Gastrocnemius medialis (tissue), 4 donors: ENCODE measurements at regions not wholly inside any gene's neighbourhood (a gene's known extent, or its start where the extent isn't known, plus 50 kb on each side); places are given as distances from the start of the nearest gene placed in this dataset.

Source experiments
- ATAC-seq, 2 donors: fragments of 150-250 bp; one replicate each; pipeline ENCODE4 v1.9.1; 2016
- DNase-seq, 2 donors: peaks; one replicate each; pipeline ENCODE4 v3.0.0-alpha.2; 2019
- H3K27ac ChIP-seq, 4 donors: fragments of 200-600 bp; sonication (generic); 1 replicate in 1 of 4; 2 replicates in 3 of 4; pipeline ENCODE4 v1.5.1; 2016 to 2018; ENCODE audit warnings: mild to moderate bottlenecking in 2 of 4, moderate library complexity in 1 of 4
- H3K27me3 ChIP-seq, 3 donors: fragments of 200-600 bp; sonication (generic) in 2 of 3; 1 replicate in 1 of 3; 2 replicates in 2 of 3; pipeline versions ENCODE4 v1.5.1 to v1.6.0; 2016 to 2019; ENCODE audit warnings: mild to moderate bottlenecking in 1 of 3, moderate library complexity in 1 of 3
- H3K36me3 ChIP-seq, 2 donors: fragments of 200-600 bp; sonication (generic) in 1 of 2; one replicate each; pipeline ENCODE4 v1.5.1; 2017 to 2018
- H3K4me1 ChIP-seq, 2 donors: fragments of 200-600 bp; sonication (generic) in 1 of 2; one replicate each; pipeline ENCODE4 v1.5.1; 2016 to 2017; ENCODE audit warnings: mild to moderate bottlenecking in 2 of 2
- H3K4me3 ChIP-seq, 4 donors: fragments of 200-600 bp; sonication (generic) in 3 of 4; 1 replicate in 1 of 4; 2 replicates in 3 of 4; pipeline ENCODE4 v1.5.1; 2016 to 2019; ENCODE audit warnings: mild to moderate bottlenecking in 2 of 4
- H3K9me3 ChIP-seq, 3 donors: fragments of 200-600 bp; sonication (generic) in 2 of 3; 1 replicate in 1 of 3; 2 replicates in 2 of 3; pipeline ENCODE4 v1.5.1; 2016 to 2019
- POLR2A ChIP-seq, 2 donors: fragments of 450-650 bp; IDR thresholded peaks; one replicate each; pipeline ENCODE4 v1.6.1; 2017; ENCODE audit warnings: antibody characterized with exemption in 2 of 2, mild to moderate bottlenecking in 2 of 2, moderate library complexity in 2 of 2
- in situ Hi-C, 4 donors: fragments of 200-750 bp; cut with MboI; loops; one replicate each; pipeline versions ENCODE4 v1.15.0 to v1.8.0; 2017; ENCODE audit warnings: low sequenced_read_pairs in 4 of 4
- intact Hi-C: fragments of 100-400 bp; cut with DNase I; formaldehyde crosslinking; loops from one replicate; pipeline ENCODE4 v1.15.1; 2023; ENCODE audit warnings: low total_unique reads
- TF ChIP-seq, protein P1 (sequence below), 5 experiments: fragments of 450-650 bp in 3 of 5; fragments of 200-600 bp in 2 of 5; sonication (generic) in 2 of 5; IDR thresholded peaks in 4 of 5; conservative IDR thresholded peaks in 1 of 5; 1 replicate in 4 of 5; 2 replicates in 1 of 5; pipeline ENCODE4 v1.5.1; 2016 to 2019; ENCODE audit warnings: antibody characterized with exemption in 5 of 5, mild to moderate bottlenecking in 3 of 5, moderate library complexity in 3 of 5

DNA sequence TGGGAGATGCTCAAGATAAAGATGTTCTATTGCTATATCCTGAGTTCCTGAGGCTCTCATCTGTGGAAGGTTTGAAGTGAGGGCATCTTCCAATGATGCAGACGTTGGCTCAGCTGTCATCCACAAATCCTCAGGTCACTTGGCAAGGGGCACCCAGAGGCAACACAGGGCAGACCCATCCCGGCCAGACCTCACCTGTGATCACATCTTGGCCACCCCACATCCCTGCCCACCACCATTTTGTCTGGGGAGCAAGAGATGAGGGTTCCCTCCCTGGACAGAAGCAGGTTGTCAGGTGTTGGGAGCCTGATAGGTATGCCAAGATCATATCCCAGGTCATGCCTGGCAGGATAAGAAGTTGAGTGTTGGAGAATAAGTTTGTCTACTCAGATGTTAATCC, 918.2 kb upstream of the ZNF722 start:
- no peaks in the 10 kb centered on the region for H3K9me3 ChIP-seq
- ATAC-seq = no peak
- no peaks in the 10 kb centered on the region for H3K27me3 ChIP-seq
- no peak overlapping the region for H3K4me3 ChIP-seq
- intact Hi-C loops (no loop called here), in situ Hi-C loops (no loop called here)
- no peak overlapping the region for H3K27ac ChIP-seq
- no peaks in the 10 kb centered on the region for H3K36me3 ChIP-seq
- no peak for DNase-seq
- H3K4me1 ChIP-seq = no peaks in the 10 kb centered on the region
- TF ChIP-seq POLR2A (IDR thresholded peaks at IDR 0.05) = no peak
- TF ChIP-seq, protein P1, sequence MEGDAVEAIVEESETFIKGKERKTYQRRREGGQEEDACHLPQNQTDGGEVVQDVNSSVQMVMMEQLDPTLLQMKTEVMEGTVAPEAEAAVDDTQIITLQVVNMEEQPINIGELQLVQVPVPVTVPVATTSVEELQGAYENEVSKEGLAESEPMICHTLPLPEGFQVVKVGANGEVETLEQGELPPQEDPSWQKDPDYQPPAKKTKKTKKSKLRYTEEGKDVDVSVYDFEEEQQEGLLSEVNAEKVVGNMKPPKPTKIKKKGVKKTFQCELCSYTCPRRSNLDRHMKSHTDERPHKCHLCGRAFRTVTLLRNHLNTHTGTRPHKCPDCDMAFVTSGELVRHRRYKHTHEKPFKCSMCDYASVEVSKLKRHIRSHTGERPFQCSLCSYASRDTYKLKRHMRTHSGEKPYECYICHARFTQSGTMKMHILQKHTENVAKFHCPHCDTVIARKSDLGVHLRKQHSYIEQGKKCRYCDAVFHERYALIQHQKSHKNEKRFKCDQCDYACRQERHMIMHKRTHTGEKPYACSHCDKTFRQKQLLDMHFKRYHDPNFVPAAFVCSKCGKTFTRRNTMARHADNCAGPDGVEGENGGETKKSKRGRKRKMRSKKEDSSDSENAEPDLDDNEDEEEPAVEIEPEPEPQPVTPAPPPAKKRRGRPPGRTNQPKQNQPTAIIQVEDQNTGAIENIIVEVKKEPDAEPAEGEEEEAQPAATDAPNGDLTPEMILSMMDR (IDR thresholded peaks at IDR 0.05 in 4 of 5, conservative IDR thresholded peaks at IDR 0.05 in 1 of 5) = no peak

DNA sequence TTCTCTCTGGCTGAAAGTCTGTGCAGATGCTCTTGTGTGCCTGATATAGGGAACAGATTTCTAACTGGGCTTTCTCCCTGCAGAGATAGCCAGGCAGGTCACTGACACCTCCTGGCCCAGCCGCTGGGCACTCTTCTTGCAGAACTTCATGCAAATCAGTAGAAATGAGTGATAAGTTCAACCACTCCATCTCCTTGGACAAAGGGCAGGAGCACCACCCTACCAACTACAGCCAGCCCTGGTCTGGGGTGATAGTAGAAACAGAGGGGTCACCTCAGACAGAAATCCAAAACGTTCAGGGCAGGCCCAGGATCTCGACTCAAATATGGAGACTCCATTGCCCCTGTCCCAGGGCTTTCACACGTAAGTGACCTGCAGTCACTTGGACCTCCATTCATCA, 917.8 kb upstream of the ZNF722 start:
- no peaks in the 10 kb centered on the region for H3K27me3 ChIP-seq
- H3K9me3 ChIP-seq = no peaks in the 10 kb centered on the region
- no peak for ATAC-seq
- H3K36me3 ChIP-seq = no peaks in the 10 kb centered on the region
- no peak overlapping the region for H3K4me3 ChIP-seq
- in situ Hi-C loops (no loop called here), intact Hi-C loops (no loop called here)
- DNase-seq = no peak
- TF ChIP-seq POLR2A (IDR thresholded peaks at IDR 0.05) = no peak
- TF ChIP-seq, protein P1 (IDR thresholded peaks at IDR 0.05 in 4 of 5, conservative IDR thresholded peaks at IDR 0.05 in 1 of 5) = no peak
- no peaks in the 10 kb centered on the region for H3K4me1 ChIP-seq
- H3K27ac ChIP-seq = no peak overlapping the region

DNA sequence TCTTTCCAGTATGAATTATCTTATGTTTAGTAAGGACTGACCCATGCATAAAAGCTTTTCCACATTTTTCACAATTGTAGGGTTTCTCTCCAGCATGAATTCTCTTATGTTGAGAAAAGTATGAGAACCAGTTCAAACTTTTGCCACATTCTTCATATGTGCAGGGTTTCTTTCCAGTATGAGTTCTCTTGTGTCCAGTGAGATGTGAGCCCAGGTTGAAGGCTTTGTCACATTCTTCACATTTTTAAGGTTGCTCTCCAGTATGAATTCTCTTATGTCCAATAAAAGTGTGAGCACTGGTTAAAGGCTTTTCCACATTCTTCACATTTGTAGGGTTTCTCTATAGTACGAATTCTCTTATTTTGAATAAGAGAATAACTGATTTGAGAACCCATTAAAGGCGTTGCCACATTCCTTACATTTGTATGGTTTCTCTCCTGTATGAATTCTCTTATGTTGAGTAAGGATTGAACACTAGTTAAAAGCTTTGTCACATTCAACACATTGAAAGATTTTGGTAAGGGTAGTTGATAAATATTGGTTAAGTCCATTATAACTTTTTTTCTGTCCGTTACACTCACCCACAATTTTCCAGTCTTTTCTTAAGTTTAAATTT, 911.0 kb upstream of the ZNF722 start:
- no peak overlapping the region for H3K4me3 ChIP-seq
- DNase-seq = no peak
- ATAC-seq = no peak
- no peaks in the 10 kb centered on the region for H3K36me3 ChIP-seq
- TF ChIP-seq, protein P1 (IDR thresholded peaks at IDR 0.05 in 4 of 5, conservative IDR thresholded peaks at IDR 0.05 in 1 of 5) = no peak
- no peak for TF ChIP-seq POLR2A (IDR thresholded peaks at IDR 0.05)
- peaks cover 0 to 9% (median 0%) of the 10 kb centered on the region in 3 donors for H3K9me3 ChIP-seq
- in situ Hi-C loops = no loop called here
- no peak overlapping the region for H3K27ac ChIP-seq
- no peaks in the 10 kb centered on the region for H3K4me1 ChIP-seq
- H3K27me3 ChIP-seq = no peaks in the 10 kb centered on the region
- intact Hi-C loops = no loop called here

DNA sequence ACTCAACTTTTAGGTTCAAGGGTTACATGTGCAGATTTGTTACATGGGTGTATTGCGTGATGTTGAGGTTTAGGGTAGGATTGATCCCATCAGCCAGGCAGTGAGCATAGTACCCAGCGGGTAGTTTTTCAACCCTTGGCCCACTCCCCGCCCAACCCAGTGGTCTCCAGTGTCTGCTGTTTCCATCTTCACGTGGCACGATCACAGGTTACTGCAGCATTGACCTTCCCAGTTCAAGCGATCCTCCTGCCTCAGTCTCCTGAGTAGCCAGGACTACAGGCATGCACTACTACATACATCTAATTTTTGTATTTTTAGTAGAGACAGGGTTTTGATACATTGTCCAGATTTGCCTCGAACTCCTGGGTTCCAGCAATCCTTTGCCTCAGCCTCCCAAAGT, 905.7 kb upstream of the ZNF722 start:
- in situ Hi-C loops (no loop called here), intact Hi-C loops (no loop called here)
- Histone ChIP-seq H3K4me3 (no peak overlapping the region), H3K27me3 (no peaks in the 10 kb centered on the region), H3K9me3 (no peaks in the 10 kb centered on the region), H3K36me3 (no peaks in the 10 kb centered on the region), H3K4me1 (no peaks in the 10 kb centered on the region), H3K27ac (no peak overlapping the region)
- ATAC-seq (no peak), DNase-seq (no peak)
- no peak for TF ChIP-seq POLR2A (IDR thresholded peaks at IDR 0.05)
- TF ChIP-seq, protein P1 (IDR thresholded peaks at IDR 0.05 in 4 of 5, conservative IDR thresholded peaks at IDR 0.05 in 1 of 5) = no peak

DNA sequence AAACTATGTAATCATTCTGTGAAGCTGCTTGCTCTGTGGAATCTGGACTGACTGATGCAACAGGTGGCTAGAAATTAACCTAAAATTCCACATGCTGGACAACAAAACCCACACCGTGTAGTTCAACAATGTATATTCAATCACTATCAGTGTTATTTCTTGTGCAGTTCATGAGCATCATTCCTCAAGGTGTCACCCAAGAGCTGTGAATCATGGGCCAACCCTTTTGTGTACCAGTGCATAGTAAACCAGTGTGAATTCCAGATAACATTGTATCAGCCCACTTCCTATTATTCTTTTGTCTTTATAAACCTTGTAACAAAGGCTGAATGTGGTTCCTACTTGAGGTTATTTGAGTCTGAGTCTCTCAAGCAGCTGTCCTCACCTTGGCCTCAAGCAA, 905.2 kb upstream of the ZNF722 start:
- no peak for TF ChIP-seq POLR2A (IDR thresholded peaks at IDR 0.05)
- TF ChIP-seq, protein P1 (IDR thresholded peaks at IDR 0.05 in 4 of 5, conservative IDR thresholded peaks at IDR 0.05 in 1 of 5) = no peak
- in situ Hi-C loops = no loop called here
- H3K9me3 ChIP-seq = no peaks in the 10 kb centered on the region
- no peaks in the 10 kb centered on the region for H3K36me3 ChIP-seq
- ATAC-seq (no peak), DNase-seq (no peak)
- intact Hi-C loops = no loop called here
- H3K27me3 ChIP-seq = no peaks in the 10 kb centered on the region
- no peak overlapping the region for H3K27ac ChIP-seq
- no peaks in the 10 kb centered on the region for H3K4me1 ChIP-seq
- no peak overlapping the region for H3K4me3 ChIP-seq
